ENCODE measurements at regions not wholly inside any gene's neighbourhood (a gene's known extent, or its start where the extent isn't known, plus 50 kb on each side); places are given as distances from the start of the nearest gene placed in this dataset.

- TF ChIP-seq CTCF (conservative IDR thresholded peaks at IDR 0.05; ENCODE audit: low read depth in 2 of 2) (no peak), EZH2 (IDR thresholded peaks at IDR 0.05; ENCODE audit: low read depth, unreplicated experiment) (no peak), POLR2AphosphoS5 (IDR thresholded peaks at IDR 0.05; ENCODE audit: low read depth) (no peak), CREB1 (CRISPR knock-in tag; IDR thresholded peaks at IDR 0.05; ENCODE audit: low read depth) (no peak), EZH2phosphoT487 (IDR thresholded peaks at IDR 0.05; ENCODE audit: unreplicated experiment) (no peak), STAT1 (IDR thresholded peaks at IDR 0.05; ENCODE audit: unreplicated experiment) (no peak)
- TF ChIP-seq, protein P1, sequence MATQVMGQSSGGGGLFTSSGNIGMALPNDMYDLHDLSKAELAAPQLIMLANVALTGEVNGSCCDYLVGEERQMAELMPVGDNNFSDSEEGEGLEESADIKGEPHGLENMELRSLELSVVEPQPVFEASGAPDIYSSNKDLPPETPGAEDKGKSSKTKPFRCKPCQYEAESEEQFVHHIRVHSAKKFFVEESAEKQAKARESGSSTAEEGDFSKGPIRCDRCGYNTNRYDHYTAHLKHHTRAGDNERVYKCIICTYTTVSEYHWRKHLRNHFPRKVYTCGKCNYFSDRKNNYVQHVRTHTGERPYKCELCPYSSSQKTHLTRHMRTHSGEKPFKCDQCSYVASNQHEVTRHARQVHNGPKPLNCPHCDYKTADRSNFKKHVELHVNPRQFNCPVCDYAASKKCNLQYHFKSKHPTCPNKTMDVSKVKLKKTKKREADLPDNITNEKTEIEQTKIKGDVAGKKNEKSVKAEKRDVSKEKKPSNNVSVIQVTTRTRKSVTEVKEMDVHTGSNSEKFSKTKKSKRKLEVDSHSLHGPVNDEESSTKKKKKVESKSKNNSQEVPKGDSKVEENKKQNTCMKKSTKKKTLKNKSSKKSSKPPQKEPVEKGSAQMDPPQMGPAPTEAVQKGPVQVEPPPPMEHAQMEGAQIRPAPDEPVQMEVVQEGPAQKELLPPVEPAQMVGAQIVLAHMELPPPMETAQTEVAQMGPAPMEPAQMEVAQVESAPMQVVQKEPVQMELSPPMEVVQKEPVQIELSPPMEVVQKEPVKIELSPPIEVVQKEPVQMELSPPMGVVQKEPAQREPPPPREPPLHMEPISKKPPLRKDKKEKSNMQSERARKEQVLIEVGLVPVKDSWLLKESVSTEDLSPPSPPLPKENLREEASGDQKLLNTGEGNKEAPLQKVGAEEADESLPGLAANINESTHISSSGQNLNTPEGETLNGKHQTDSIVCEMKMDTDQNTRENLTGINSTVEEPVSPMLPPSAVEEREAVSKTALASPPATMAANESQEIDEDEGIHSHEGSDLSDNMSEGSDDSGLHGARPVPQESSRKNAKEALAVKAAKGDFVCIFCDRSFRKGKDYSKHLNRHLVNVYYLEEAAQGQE (IDR thresholded peaks at IDR 0.05; ENCODE audit: unreplicated experiment) = no peak
- TF ChIP-seq, protein P2, sequence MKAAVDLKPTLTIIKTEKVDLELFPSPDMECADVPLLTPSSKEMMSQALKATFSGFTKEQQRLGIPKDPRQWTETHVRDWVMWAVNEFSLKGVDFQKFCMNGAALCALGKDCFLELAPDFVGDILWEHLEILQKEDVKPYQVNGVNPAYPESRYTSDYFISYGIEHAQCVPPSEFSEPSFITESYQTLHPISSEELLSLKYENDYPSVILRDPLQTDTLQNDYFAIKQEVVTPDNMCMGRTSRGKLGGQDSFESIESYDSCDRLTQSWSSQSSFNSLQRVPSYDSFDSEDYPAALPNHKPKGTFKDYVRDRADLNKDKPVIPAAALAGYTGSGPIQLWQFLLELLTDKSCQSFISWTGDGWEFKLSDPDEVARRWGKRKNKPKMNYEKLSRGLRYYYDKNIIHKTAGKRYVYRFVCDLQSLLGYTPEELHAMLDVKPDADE (IDR thresholded peaks at IDR 0.05) = no peak
- TF ChIP-seq, protein P3, sequence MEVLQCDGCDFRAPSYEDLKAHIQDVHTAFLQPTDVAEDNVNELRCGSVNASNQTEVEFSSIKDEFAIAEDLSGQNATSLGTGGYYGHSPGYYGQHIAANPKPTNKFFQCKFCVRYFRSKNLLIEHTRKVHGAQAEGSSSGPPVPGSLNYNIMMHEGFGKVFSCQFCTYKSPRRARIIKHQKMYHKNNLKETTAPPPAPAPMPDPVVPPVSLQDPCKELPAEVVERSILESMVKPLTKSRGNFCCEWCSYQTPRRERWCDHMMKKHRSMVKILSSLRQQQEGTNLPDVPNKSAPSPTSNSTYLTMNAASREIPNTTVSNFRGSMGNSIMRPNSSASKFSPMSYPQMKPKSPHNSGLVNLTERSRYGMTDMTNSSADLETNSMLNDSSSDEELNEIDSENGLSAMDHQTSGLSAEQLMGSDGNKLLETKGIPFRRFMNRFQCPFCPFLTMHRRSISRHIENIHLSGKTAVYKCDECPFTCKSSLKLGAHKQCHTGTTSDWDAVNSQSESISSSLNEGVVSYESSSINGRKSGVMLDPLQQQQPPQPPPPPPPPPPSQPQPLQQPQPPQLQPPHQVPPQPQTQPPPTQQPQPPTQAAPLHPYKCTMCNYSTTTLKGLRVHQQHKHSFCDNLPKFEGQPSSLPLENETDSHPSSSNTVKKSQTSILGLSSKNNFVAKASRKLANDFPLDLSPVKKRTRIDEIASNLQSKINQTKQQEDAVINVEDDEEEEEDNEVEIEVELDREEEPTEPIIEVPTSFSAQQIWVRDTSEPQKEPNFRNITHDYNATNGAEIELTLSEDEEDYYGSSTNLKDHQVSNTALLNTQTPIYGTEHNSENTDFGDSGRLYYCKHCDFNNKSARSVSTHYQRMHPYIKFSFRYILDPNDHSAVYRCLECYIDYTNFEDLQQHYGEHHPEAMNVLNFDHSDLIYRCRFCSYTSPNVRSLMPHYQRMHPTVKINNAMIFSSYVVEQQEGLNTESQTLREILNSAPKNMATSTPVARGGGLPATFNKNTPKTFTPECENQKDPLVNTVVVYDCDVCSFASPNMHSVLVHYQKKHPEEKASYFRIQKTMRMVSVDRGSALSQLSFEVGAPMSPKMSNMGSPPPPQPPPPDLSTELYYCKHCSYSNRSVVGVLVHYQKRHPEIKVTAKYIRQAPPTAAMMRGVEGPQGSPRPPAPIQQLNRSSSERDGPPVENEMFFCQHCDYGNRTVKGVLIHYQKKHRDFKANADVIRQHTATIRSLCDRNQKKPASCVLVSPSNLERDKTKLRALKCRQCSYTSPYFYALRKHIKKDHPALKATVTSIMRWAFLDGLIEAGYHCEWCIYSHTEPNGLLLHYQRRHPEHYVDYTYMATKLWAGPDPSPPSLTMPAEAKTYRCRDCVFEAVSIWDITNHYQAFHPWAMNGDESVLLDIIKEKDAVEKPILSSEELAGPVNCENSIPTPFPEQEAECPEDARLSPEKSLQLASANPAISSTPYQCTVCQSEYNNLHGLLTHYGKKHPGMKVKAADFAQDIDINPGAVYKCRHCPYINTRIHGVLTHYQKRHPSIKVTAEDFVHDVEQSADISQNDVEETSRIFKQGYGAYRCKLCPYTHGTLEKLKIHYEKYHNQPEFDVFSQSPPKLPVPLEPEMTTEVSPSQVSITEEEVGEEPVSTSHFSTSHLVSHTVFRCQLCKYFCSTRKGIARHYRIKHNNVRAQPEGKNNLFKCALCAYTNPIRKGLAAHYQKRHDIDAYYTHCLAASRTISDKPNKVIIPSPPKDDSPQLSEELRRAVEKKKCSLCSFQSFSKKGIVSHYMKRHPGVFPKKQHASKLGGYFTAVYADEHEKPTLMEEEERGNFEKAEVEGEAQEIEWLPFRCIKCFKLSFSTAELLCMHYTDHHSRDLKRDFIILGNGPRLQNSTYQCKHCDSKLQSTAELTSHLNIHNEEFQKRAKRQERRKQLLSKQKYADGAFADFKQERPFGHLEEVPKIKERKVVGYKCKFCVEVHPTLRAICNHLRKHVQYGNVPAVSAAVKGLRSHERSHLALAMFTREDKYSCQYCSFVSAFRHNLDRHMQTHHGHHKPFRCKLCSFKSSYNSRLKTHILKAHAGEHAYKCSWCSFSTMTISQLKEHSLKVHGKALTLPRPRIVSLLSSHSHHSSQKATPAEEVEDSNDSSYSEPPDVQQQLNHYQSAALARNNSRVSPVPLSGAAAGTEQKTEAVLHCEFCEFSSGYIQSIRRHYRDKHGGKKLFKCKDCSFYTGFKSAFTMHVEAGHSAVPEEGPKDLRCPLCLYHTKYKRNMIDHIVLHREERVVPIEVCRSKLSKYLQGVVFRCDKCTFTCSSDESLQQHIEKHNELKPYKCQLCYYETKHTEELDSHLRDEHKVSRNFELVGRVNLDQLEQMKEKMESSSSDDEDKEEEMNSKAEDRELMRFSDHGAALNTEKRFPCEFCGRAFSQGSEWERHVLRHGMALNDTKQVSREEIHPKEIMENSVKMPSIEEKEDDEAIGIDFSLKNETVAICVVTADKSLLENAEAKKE (CRISPR knock-in tag; IDR thresholded peaks at IDR 0.05) = no peak
Measured at GRCh38 chr16:73447846-73448245, 399.9 kb upstream of the ZFHX3 start.
